Activated T-cell treated with anti-CD3 and anti-CD28 coated beads, Interleukin-2, amount 50 U/mL, for 72 hours (primary cell): ENCODE measurements at regions not wholly inside any gene's neighbourhood (a gene's known extent, or its start where the extent isn't known, plus 50 kb on each side); places are given as distances from the start of the nearest gene placed in this dataset.
A peak's percentile ranks its signal among the peaks of the same experiment; 100 is the strongest.
"Not testable (repeated sequence)": the region's sequence is repeated elsewhere in the genome, so short reads cannot be mapped to it uniquely, and the experiment has no call there.

Experiments
- ATAC-seq, 2 donors: fragments of 150-1000 bp; cut with Tn5 transposase; replicated peaks in 1 of 2; 2 replicates each; pipeline ENCODE4 v1.10.0; 2021; ENCODE audit warnings: moderate library complexity in 2 of 2, mild to moderate bottlenecking in 1 of 2
- DNase-seq, 2 donors: peaks; one replicate each; pipeline ENCODE4 v3.0.0; 2021 to 2022; ENCODE audit warnings: mixed read lengths in 1 of 2
- H3K27ac Mint-ChIP-seq: one replicate; pipeline ENCODE4 v1.8.0; 2022; ENCODE audit warnings: mild to moderate bottlenecking, moderate library complexity, mixed read lengths
- H3K27me3 Mint-ChIP-seq: one replicate; pipeline ENCODE4 v1.8.0; 2022; ENCODE audit warnings: low read depth, mixed read lengths
- H3K36me3 Mint-ChIP-seq, 2 donors: one replicate each; pipeline ENCODE4 v1.8.0; 2022; ENCODE audit warnings: mixed read lengths in 2 of 2, mild to moderate bottlenecking in 1 of 2; ENCODE audit not compliant: insufficient read depth in 2 of 2
- H3K4me1 Mint-ChIP-seq: one replicate; pipeline ENCODE4 v1.8.0; 2022; ENCODE audit warnings: low read depth, mixed read lengths
- H3K4me3 Mint-ChIP-seq, 2 donors: one replicate each; pipeline ENCODE4 v1.8.0; 2022; ENCODE audit warnings: mild to moderate bottlenecking in 2 of 2, mixed read lengths in 2 of 2, moderate library complexity in 2 of 2
- H3K9me3 Mint-ChIP-seq, 2 donors: one replicate each; pipeline ENCODE4 v1.8.0; 2022; ENCODE audit warnings: mixed read lengths in 2 of 2

- peaks cover 10% of the 10 kb centered on the region for H3K4me1 Mint-ChIP-seq
- no peak overlapping the region for H3K4me3 Mint-ChIP-seq
- H3K27me3 Mint-ChIP-seq: no peaks in the 10 kb centered on the region
- peaks cover 2% of the 10 kb centered on the region in 2 donors for H3K9me3 Mint-ChIP-seq
- no peak overlapping the region for H3K27ac Mint-ChIP-seq
- H3K36me3 Mint-ChIP-seq: peaks cover 0 to 2% of the 10 kb centered on the region in 2 donors
- DNase-seq (no peak), ATAC-seq (no peak)
These were observed 76.9 kb upstream of the ZFHX3 start for GRCh38 chr16:73124665-73125375.

GRCh38 chr16:73124097-73124652 lies 76.2 kb upstream of the ZFHX3 start:
- DNase-seq (no peak), ATAC-seq (no peak)
- H3K27me3 Mint-ChIP-seq: no peaks in the 10 kb centered on the region
- H3K4me3 Mint-ChIP-seq: no peak overlapping the region
- peaks cover 10% of the 10 kb centered on the region for H3K4me1 Mint-ChIP-seq
- H3K9me3 Mint-ChIP-seq: peaks cover 2% of the 10 kb centered on the region in 2 donors
- H3K36me3 Mint-ChIP-seq: peaks cover 0 to 2% of the 10 kb centered on the region in 2 donors
- H3K27ac Mint-ChIP-seq: no peak overlapping the region

GRCh38 chr16:73122604-73123391 lies 74.9 kb upstream of the ZFHX3 start:
- no peaks in the 10 kb centered on the region for H3K27me3 Mint-ChIP-seq
- ATAC-seq: peak in 1 of 2 donors; percentile 36
- peaks cover 2 to 3% of the 10 kb centered on the region in 2 donors for H3K9me3 Mint-ChIP-seq
- peak overlapping the region in 1 of 2 donors; percentile 39 for H3K4me3 Mint-ChIP-seq
- DNase-seq: no peak
- peaks cover 10% of the 10 kb centered on the region for H3K4me1 Mint-ChIP-seq
- H3K27ac Mint-ChIP-seq: peak overlapping the region; percentile 52
- peaks cover 2 to 3% of the 10 kb centered on the region in 2 donors for H3K36me3 Mint-ChIP-seq

- H3K36me3 Mint-ChIP-seq: peaks cover 2 to 6% of the 10 kb centered on the region in 2 donors
- H3K27me3 Mint-ChIP-seq: no peaks in the 10 kb centered on the region
- no peaks in the 10 kb centered on the region for H3K4me1 Mint-ChIP-seq
- peaks cover 0 to 4% of the 10 kb centered on the region in 2 donors for H3K9me3 Mint-ChIP-seq
- DNase-seq: no peak
- no peak overlapping the region for H3K4me3 Mint-ChIP-seq
- H3K27ac Mint-ChIP-seq: no peak overlapping the region
- ATAC-seq: no peak
These were observed 68.6 kb upstream of the ZFHX3 start for GRCh38 chr16:73116576-73116975.

- no peak overlapping the region for H3K27ac Mint-ChIP-seq
- H3K4me1 Mint-ChIP-seq: no peaks in the 10 kb centered on the region
- DNase-seq (no peak), ATAC-seq (no peak)
- no peak overlapping the region for H3K4me3 Mint-ChIP-seq
- H3K27me3 Mint-ChIP-seq: no peaks in the 10 kb centered on the region
- peaks cover 0 to 6% of the 10 kb centered on the region in 2 donors for H3K36me3 Mint-ChIP-seq
- peaks cover 0 to 2% of the 10 kb centered on the region in 2 donors for H3K9me3 Mint-ChIP-seq
These were observed 65.4 kb upstream of the ZFHX3 start for GRCh38 chr16:73113336-73113735.

DNA sequence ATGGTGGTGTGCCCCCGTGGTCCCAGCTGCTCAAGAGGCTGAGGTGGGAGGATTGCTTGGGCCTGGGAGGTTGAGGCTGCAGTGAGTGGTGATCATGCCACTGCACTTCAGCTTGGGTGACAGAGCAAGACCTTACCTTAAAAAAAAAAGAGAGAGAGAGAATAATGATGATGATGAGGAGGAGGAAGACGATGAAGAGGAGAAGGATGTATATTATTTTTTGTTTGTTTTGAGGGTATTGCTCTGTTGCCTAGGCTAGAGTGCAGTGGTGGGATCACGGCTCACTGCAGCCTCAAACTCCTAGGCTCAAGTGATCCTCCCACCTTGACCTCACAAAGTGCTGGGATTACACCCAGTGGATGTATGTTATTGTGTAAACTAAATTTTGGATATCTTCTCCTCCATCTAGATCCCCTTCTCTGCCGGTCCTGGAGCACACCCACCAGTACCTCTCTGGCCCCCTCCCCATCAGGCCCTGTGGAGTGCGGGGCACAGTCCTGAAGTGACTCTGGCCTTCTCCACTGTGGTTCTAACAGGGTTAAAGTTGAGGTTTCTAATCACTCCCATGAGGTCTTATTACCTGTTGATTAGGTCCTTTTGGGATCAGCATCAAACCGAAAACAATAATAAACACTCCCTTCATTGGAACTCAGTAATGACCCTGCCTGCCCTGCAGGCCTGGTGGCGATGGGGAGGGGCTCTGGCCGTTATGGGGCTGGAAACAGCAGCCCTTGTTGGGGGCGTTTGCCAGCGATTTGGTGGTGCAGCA lies 60.5 kb upstream of the ZFHX3 start:
- DNase-seq (no peak), ATAC-seq (no peak)
- H3K4me1 Mint-ChIP-seq: no peaks in the 10 kb centered on the region
- H3K27me3 Mint-ChIP-seq: no peaks in the 10 kb centered on the region
- no peak overlapping the region for H3K4me3 Mint-ChIP-seq
- H3K9me3 Mint-ChIP-seq: peaks cover 0 to under 1% of the 10 kb centered on the region in 2 donors
- no peaks in the 10 kb centered on the region for H3K36me3 Mint-ChIP-seq
- no peak overlapping the region for H3K27ac Mint-ChIP-seq

DNA sequence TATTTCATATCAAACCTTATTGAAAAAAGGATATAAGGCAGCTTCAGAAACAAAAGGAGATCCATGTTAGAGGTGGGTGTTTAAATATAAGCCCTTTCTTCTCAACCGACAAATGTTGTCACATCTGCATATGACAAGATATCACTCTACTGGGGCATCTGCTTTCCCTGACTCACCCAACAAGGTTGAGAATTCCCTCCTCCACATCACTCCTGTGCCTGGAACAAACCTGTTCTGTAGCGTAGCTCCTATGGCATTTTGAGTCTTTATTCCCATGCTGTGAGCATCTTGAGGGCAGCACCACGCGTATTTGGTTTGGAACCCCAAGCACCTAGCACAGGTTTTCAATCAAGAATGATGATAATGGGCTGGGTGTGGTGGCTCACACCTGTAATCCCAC lies 59.4 kb upstream of the ZFHX3 start:
- H3K4me3 Mint-ChIP-seq: no peak overlapping the region
- H3K27ac Mint-ChIP-seq: no peak overlapping the region
- H3K36me3 Mint-ChIP-seq: no peaks in the 10 kb centered on the region
- peaks cover 0 to 2% of the 10 kb centered on the region in 2 donors for H3K9me3 Mint-ChIP-seq
- DNase-seq: no peak
- no peaks in the 10 kb centered on the region for H3K4me1 Mint-ChIP-seq
- H3K27me3 Mint-ChIP-seq: no peaks in the 10 kb centered on the region
- ATAC-seq: no peak

DNA sequence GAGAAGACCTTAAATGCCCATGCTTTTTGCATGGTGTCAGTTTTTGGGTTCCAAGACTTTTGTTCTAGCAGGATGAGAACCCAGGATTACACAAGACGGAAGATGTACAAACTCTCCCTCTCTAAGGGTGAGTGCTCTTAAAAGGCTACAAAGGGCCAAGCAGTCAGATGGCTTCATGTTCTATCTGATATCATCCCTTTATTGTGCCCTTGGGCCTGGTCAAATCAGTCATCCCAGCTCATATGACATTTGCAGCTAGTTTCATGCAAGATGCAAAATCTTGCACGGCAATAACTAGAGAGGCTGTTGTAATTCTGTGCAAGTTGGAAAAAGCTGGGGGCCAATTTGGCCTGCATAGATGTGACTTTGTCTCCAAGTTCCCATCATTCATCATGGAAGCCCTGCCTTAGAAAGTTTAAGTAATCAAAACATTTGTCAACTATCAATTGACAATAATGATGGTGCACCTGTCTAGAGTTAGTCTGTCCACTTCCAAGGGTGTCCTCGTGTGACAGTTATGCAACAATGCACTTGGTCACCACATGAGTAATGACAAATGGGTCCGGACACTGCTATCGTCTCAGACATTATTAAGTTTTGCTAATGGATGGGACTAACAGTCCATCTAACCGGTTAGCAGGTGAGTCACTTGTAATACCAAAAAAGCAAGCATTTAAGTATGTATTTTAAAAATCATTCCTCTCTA lies 58.6 kb upstream of the ZFHX3 start:
- DNase-seq: no peak
- Mint-ChIP-seq H3K27me3 (peaks cover 5% of the 10 kb centered on the region), H3K4me1 (no peaks in the 10 kb centered on the region), H3K9me3 (peaks cover 0 to 2% of the 10 kb centered on the region in 2 donors), H3K27ac (no peak overlapping the region), H3K36me3 (no peaks in the 10 kb centered on the region), H3K4me3 (no peak overlapping the region)
- ATAC-seq: no peak

GRCh38 chr16:73101568-73101967 lies 53.6 kb upstream of the ZFHX3 start:
- H3K36me3 Mint-ChIP-seq: no peaks in the 10 kb centered on the region
- peaks cover 5% of the 10 kb centered on the region for H3K27me3 Mint-ChIP-seq
- peaks cover 0 to 2% of the 10 kb centered on the region in 2 donors for H3K9me3 Mint-ChIP-seq
- H3K4me1 Mint-ChIP-seq: no peaks in the 10 kb centered on the region
- H3K4me3 Mint-ChIP-seq: no peak overlapping the region
- ATAC-seq (no peak), DNase-seq (no peak)
- no peak overlapping the region for H3K27ac Mint-ChIP-seq

- H3K9me3 Mint-ChIP-seq, ATAC-seq, H3K4me1 Mint-ChIP-seq, H3K36me3 Mint-ChIP-seq, H3K27me3 Mint-ChIP-seq, DNase-seq, H3K4me3 Mint-ChIP-seq, H3K27ac Mint-ChIP-seq: not testable (repeated sequence)
These were observed 51.7 kb upstream of the ZFHX3 start for GRCh38 chr16:73099601-73100000.
